Type B pancreatic cell (in vitro differentiated cells): ENCODE measurements at regions not wholly inside any gene's neighbourhood (a gene's known extent, or its start where the extent isn't known, plus 50 kb on each side); places are given as distances from the start of the nearest gene placed in this dataset.

Experiments
- DNase-seq: peaks from one replicate; pipeline ENCODE4 v3.0.0; 2021; ENCODE audit warnings: mixed read lengths; ENCODE audit not compliant: unreplicated experiment; ENCODE audit errors: extremely low spot score
- H3K27ac Mint-ChIP-seq: 2 replicates; pipeline ENCODE4 v1.8.0; 2021; ENCODE audit warnings: mild to moderate bottlenecking, mixed read lengths
- H3K27me3 Mint-ChIP-seq: 2 replicates; pipeline ENCODE4 v1.8.0; 2021; ENCODE audit warnings: mixed read lengths
- H3K36me3 Mint-ChIP-seq: 2 replicates; pipeline ENCODE4 v1.8.0; 2021; ENCODE audit warnings: mixed read lengths
- H3K4me1 Mint-ChIP-seq: one replicate; pipeline ENCODE4 v1.8.0; 2021; ENCODE audit warnings: mixed read lengths; ENCODE audit not compliant: unreplicated experiment
- H3K4me3 Mint-ChIP-seq: 2 replicates; pipeline ENCODE4 v1.8.0; 2021; ENCODE audit warnings: mild to moderate bottlenecking, mixed read lengths
- H3K9me3 Mint-ChIP-seq: 2 replicates; pipeline ENCODE4 v1.8.0; 2021; ENCODE audit warnings: mixed read lengths
- CTCF ChIP-seq: fragments of 200-600 bp; sonication (generic); conservative IDR thresholded peaks from 2 replicates; pipeline ENCODE4 v1.5.0; 2021; ENCODE audit warnings: antibody characterized with exemption, mild to moderate bottlenecking

- TF ChIP-seq CTCF = no peak
- H3K9me3 Mint-ChIP-seq = no peaks in the 10 kb centered on the region
- no peak overlapping the region for H3K4me3 Mint-ChIP-seq
- no peaks in the 10 kb centered on the region for H3K27me3 Mint-ChIP-seq
- DNase-seq = no peak
- no peaks in the 10 kb centered on the region for H3K4me1 Mint-ChIP-seq
- no peaks in the 10 kb centered on the region for H3K36me3 Mint-ChIP-seq
- H3K27ac Mint-ChIP-seq = no peak overlapping the region
Observed at GRCh38 chr5:96121364-96121763, 159.7 kb upstream of the ELL2 start.

GRCh38 chr5:96120120-96120519 lies 158.5 kb upstream of the ELL2 start:
- no peak for TF ChIP-seq CTCF
- Mint-ChIP-seq H3K4me3 (no peak overlapping the region), H3K4me1 (no peaks in the 10 kb centered on the region), H3K9me3 (no peaks in the 10 kb centered on the region), H3K27ac (no peak overlapping the region), H3K36me3 (no peaks in the 10 kb centered on the region), H3K27me3 (no peaks in the 10 kb centered on the region)
- no peak for DNase-seq

GRCh38 chr5:96117771-96118651 lies 156.4 kb upstream of the ELL2 start:
- Mint-ChIP-seq H3K4me3 (no peak overlapping the region), H3K9me3 (no peaks in the 10 kb centered on the region), H3K36me3 (no peaks in the 10 kb centered on the region), H3K27me3 (no peaks in the 10 kb centered on the region), H3K4me1 (no peaks in the 10 kb centered on the region), H3K27ac (no peak overlapping the region)
- DNase-seq = no peak
- no peak for TF ChIP-seq CTCF

GRCh38 chr5:96115147-96115807 lies 153.6 kb upstream of the ELL2 start:
- H3K9me3 Mint-ChIP-seq = no peaks in the 10 kb centered on the region
- no peak overlapping the region for H3K4me3 Mint-ChIP-seq
- no peaks in the 10 kb centered on the region for H3K27me3 Mint-ChIP-seq
- DNase-seq = no peak
- no peaks in the 10 kb centered on the region for H3K4me1 Mint-ChIP-seq
- TF ChIP-seq CTCF = no peak
- H3K27ac Mint-ChIP-seq = no peak overlapping the region
- no peaks in the 10 kb centered on the region for H3K36me3 Mint-ChIP-seq

GRCh38 chr5:96114736-96115135 lies 153.1 kb upstream of the ELL2 start:
- no peak overlapping the region for H3K27ac Mint-ChIP-seq
- no peaks in the 10 kb centered on the region for H3K9me3 Mint-ChIP-seq
- H3K27me3 Mint-ChIP-seq = no peaks in the 10 kb centered on the region
- no peak overlapping the region for H3K4me3 Mint-ChIP-seq
- H3K36me3 Mint-ChIP-seq = no peaks in the 10 kb centered on the region
- TF ChIP-seq CTCF = no peak
- H3K4me1 Mint-ChIP-seq = no peaks in the 10 kb centered on the region
- DNase-seq = no peak
